ENCODE measurements at regions not wholly inside any gene's neighbourhood (a gene's known extent, or its start where the extent isn't known, plus 50 kb on each side); places are given as distances from the start of the nearest gene placed in this dataset.

DNA sequence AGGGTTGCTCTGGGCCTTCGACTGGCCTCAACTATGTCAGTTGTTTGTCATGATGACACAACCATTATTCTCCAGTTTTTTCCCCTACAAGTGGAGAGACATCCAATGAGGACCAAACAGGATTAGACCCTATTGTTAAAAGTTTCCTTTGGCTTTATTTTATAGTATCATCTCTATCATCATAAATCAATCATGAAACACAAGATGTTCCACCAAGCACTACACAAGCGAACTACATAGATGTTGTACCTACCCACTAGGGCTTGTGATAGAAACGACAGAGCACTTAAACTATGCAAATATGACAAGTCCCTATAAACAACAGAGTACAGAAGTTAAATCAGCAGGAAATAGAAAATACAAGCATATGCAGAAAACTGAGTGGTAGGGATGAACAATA lies 422.5 kb upstream of the MARCKS start:
- DNase-seq = no peak

GRCh38 chr6:113437566-113437965 lies 419.6 kb upstream of the MARCKS start:
- DNase-seq = no peak

GRCh38 chr6:113439866-113440265 lies 417.3 kb upstream of the MARCKS start:
- DNase-seq = no peak

DNA sequence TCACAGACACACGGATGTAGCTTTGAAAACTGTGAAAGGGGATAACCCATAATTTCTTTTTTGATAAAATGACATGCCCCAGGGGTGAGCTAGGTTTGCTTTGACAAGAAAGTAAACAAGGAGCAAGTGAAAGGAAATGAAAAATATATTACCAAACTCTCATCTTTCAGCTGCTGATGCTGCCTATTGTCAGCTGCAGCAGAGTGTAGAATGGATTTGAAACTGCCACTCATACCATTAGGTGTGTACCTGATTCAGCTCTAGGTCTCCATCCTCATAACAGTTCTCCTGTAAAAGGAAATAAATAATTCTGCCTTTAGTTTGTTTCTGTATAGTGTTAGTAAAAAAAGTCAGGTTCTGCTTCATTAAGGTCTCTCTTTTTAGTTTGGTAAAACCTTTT lies 415.1 kb upstream of the MARCKS start:
- DNase-seq = no peak

- DNase-seq = no peak
These were observed 411.9 kb upstream of the MARCKS start for GRCh38 chr6:113445201-113445600.

DNA sequence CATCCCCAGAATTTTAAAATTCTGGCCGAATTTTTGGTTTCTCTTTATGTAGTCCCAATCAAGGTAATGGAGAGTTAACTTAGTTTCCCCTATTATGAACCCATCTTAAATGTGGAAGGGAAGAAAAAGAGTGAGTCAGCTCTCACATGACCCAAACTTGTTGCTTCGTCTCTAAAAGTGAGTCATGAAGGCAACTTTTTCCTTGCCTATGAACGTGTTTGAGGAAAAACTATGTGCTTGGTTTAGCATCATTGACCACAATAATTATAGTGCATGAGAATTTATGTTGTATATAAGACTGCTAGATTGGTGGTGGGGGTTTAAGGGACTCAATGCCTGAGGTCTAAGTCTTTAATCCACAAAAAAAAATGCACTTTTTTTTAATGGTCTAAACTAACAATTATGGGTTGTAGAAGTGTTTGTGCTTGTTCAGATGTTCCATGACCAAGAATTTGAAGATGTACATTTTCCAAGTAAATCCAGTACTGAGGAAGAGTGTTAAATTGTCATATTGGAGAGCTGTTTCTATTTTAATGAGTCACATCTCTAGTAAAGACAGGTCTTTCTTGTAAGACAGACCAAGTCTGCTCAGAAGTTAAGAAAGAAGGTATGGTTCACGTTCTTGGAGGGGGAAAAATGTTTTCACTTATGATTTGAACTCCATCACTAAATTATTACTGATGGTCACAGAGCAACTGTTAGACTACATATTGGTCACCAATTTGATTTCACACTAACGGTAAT lies 409.9 kb upstream of the MARCKS start:
- no peak for DNase-seq

- DNase-seq = no peak
These were observed 408.1 kb upstream of the MARCKS start for GRCh38 chr6:113449051-113449450.

DNA sequence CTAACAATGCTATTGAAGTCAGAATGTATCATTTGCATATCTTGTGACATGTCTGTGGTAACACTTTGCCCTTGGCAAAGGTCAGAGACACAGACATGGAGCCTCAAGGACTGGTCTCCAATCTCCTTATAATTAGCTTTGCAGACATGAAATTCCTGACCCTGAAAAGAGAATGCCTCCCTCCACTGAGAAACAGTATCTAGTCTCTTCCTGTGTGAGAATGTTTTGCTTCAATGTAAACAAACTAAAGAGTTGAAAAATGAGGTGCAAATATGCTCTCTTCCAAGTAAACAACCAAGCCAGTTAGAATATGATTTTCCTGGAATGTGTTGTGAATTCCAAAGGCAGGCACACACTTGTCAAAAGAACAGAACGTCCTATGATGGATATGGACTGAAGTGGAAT lies 407.1 kb upstream of the MARCKS start:
- DNase-seq = no peak

GRCh38 chr6:113451049-113451448 lies 406.1 kb upstream of the MARCKS start:
- no peak for DNase-seq

- no peak for DNase-seq
These were observed 399.9 kb upstream of the MARCKS start for GRCh38 chr6:113457198-113457597.

DNA sequence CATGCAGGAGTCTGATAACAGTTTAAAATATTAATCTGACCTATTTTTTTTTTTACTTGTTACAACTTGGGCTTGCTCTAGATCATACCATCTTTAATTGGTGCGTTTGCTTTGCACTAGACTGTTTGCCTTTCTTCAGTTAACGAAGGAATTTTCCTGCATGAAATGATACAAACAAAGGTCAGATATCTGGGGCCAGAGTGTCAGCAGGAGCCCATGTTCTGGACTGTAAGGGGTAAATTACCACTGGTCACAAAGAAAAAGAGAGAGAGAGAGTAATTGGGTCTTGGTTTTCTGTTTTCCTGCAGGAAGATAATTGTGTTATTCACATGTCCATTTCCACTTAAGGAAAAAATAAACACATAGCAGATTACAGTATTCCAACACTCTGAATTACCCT lies 399.4 kb upstream of the MARCKS start:
- no peak for DNase-seq

DNA sequence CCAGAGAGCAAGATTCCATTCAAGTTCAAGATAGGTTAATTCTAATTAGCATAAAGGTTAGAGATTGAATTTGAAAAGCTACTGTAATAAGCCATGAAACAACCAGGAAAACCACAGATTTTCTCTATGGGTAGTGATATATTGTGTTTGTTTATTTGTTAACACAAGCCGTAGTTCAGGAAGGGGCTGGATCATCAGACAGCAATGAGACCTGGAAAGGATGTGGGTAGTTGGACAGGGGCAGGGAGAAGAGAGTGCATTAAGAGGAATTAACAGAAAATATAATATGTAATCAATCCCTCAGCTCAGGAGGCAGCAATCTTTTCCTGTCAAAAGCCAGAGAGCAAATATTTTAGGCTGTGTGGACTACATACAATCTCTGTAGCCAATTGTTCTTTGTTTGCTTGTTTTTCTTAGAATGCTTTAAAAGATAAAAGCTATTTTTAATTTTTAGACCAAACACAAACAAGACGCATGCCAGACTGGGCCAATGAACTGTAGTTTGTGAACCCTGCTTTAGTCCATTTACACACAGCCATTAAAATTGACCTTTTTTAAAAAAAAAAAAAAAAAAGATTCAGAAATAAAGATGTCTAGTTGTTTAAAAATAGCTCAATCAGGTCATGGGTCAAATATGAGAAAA lies 398.7 kb upstream of the MARCKS start:
- no peak for DNase-seq

DNA sequence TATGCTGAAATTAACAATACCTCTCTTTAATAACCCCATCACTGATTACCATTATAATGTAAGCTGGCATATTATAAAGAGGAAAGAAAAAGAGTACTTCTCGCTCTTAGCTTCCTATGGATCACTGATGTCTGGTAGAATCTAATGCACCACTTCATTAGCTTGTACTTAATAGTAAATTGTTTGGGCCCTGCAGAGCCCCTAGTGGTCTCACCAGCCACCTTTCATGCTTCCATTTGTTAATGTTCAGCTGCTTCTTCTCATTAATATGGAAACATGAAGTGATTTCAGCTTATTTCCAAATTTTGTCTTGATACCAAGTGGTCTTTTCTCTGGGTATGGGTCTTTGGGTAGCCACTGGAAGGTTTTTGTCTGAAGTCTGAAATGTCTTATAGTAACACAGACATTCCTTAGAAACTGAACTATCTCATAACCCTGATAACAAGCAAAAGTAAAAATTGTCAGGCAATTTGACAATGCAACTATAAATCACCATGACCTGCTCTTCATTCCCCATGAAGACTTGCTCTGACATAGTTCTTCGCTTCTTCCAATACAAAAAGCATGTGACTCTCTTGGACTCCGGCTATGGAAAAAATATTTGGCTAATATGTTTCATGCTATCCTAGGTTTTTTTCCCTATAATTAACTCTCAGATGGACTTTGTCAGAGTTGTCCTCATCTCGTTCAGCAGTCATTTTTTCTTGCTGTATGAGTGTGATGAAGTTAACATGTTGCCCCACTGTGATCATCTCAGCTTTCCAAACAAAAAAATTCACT lies 395.8 kb upstream of the MARCKS start:
- DNase-seq = no peak

DNA sequence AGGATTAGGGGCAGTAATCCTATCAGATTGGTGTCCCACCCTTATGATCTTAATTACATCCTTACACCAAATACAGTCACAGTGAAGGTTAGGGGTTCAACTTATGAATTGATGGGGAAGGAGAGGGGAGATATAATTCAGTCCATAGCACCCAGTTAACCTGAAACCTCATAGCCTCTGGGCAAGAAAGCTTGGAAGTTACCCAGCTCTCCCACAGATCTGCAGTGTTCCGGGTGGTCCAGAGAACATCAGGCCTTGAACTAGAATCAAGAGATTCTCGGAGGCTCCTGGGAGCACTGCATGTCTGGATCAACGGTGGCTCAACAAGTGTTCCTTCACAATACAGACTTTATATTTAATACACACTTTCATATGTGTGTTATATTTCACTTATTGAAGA lies 392.6 kb upstream of the MARCKS start:
- no peak for DNase-seq

GRCh38 chr6:113464960-113465359 lies 392.2 kb upstream of the MARCKS start:
- no peak for DNase-seq

DNA sequence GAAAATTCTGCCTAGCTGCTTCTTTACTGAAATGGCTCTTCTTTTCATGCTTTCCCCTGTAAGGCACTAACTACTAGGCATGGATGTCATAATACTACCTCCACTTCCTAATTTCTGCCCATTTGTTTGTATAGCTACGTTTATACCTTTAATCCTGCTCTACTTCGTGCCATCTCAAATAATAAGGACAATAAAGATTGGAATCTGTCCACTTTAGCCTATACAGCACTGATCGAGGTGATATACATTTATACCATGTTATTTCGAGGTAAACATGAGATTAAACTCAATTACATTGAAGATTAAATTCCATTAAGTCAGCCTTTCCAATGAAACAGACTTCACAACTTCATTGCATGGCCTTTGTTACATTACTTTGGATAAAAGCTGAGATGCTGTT lies 390.6 kb upstream of the MARCKS start:
- DNase-seq = no peak

DNA sequence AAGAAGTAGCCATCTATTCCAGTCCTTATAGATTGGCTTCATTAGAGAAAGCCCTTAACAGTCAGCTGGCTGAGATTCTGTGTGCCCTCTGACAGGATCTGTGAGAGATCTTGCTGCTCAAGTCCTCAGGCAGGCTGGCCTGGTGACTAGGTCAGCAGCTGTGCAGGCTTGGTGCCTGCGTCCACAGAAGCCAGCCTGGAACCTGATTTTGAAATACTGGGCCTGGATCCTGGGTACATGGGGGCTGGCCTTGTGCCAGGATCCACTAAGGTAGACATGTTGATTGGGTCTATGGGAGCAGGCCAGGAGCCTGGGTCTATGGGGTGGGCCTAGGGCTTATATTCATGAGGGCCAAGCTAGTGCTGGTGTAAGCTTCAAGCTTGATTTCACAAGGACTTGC lies 381.8 kb upstream of the MARCKS start:
- no peak for DNase-seq

DNA sequence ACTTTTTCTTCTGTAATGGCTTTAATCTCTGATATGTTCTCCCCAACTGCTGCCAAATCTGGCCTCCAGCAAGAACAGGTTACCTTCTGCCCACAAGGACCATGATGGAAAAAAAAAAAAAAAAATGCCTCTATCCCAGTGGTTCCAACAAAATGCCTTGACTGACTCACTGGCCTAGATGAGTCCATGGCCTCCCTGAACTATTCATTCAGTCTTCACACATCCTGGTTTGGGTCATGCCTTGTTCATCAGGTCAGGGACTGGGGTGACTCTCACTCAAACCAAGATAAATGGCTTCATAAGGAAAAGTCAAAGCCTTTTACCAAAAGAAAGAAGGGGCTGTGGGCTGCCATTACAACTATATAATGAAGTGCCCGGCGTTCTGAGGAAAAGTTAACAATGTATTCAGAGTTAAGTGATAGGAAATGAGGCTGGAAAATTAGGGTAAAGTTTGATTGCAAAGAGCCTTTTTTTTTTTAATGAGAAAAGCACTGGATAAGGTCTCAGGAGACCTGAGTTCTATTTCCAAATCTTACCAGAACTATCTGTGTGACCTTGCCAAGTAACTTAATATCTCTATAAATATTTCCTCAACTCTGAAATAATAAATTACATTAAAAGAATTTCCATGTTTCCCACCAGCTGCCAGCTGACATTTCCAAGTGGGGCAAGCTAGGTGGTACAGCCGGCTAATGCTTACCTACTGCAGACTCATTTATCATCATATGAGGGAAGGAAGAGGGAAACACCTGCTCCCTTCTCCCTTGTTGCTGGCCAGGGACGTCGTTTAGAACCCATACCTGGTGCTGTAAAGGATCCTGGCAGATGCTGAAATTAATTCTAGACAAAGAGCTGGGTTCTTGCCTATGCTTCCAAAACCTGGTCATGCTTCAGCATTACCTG lies 380.0 kb upstream of the MARCKS start:
- DNase-seq = no peak

DNA sequence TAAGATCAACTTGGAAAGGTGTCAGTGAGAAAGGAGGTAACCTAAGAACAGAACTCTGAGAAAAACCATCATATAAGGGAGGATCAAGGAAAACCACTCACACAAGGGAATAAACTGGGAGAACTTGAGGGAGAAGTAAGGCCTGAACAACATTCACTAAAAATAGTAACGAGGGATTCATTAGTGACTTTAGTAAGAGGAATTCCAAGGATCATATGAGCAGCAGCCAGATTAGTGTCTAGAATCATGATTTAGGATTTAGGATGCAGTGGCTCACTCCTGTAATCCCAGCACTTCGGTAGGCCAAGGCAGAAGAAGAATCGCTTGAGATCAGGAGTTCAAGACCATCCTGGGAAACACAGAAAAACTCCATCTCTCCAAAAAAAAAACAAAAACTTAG lies 376.5 kb upstream of the MARCKS start:
- DNase-seq = no peak

DNA sequence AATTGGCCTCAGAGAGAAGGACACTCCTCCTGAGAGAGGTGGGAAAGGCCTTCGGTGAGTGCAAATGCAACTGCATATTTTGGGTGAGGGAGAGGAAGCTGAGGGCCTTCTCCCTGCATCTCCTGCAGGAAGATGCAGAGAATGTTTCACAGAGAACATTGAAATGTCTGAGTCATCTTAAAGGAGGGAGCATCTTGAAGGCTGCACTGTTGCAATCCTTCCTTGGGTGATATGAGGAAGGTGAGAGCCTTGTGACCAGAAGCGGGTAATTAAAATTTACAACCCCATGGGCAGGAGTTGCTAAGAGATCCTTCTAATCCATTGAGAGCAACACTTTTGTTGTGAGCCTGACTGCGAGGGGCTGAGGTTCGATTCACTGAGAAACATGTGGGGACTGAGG lies 375.7 kb upstream of the MARCKS start:
- DNase-seq = no peak

DNA sequence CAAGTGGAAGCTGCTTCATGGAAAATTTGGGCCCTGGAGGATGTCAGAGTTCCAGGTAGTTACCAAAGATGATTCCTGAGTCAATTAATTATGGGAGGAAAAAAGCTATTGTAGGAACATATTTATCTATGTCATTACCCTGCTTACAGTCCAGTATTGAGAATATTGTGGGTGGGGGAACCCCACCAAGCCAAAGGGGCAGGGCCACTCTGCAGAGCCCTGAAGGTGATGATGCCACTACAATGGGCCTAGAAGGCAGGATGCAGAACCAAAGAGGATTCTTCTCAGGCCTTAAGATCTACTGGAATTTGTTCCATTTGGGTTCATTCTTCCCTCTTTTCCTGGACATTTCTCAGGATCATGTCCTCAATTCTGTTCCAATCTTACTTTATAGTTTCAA lies 375.2 kb upstream of the MARCKS start:
- no peak for DNase-seq

GRCh38 chr6:113482771-113483170 lies 374.4 kb upstream of the MARCKS start:
- DNase-seq = no peak

GRCh38 chr6:113486199-113486598 lies 370.9 kb upstream of the MARCKS start:
- DNase-seq = no peak
